Tibial artery (tissue), 4 donors: ENCODE measurements at regions not wholly inside any gene's neighbourhood (a gene's known extent, or its start where the extent isn't known, plus 50 kb on each side); places are given as distances from the start of the nearest gene placed in this dataset.
"Not testable (repeated sequence)": the region's sequence is repeated elsewhere in the genome, so short reads cannot be mapped to it uniquely, and the experiment has no call there.

Experiments used
- DNase-seq, 2 donors: peaks; one replicate each; pipeline ENCODE4 v3.0.0-alpha.2; 2019
- H3K27ac ChIP-seq, 2 donors: fragments of 200-600 bp; sonication (generic) in 1 of 2; 1 replicate in 1 of 2; 2 replicates in 1 of 2; pipeline ENCODE4 v1.5.1; 2018 to 2019; ENCODE audit warnings: mild to moderate bottlenecking in 1 of 2
- H3K27me3 ChIP-seq, 2 donors: fragments of 200-600 bp; sonication (generic) in 1 of 2; one replicate each; pipeline versions ENCODE4 v1.5.1 to v1.6.0; 2016 to 2019
- H3K36me3 ChIP-seq, 3 donors: fragments of 200-600 bp; sonication (generic) in 2 of 3; one replicate each; pipeline ENCODE4 v1.5.1; 2016 to 2019; ENCODE audit warnings: mild to moderate bottlenecking in 2 of 3
- H3K4me1 ChIP-seq, 4 donors: fragments of 200-600 bp; sonication (generic) in 2 of 4; 1 replicate in 3 of 4; 2 replicates in 1 of 4; pipeline ENCODE4 v1.5.1; 2016 to 2019
- H3K4me3 ChIP-seq, 2 donors: fragments of 200-600 bp; sonication (generic) in 1 of 2; 1 replicate in 1 of 2; 2 replicates in 1 of 2; pipeline ENCODE4 v1.5.1; 2018 to 2019; ENCODE audit warnings: mild to moderate bottlenecking in 2 of 2
- H3K9me3 ChIP-seq, 3 donors: fragments of 200-600 bp; sonication (generic) in 1 of 3; one replicate each; pipeline ENCODE4 v1.5.1; 2016 to 2019
- CTCF ChIP-seq, 2 experiments: fragments of 200-600 bp in 1 of 2; fragments of 450-650 bp in 1 of 2; IDR thresholded peaks; one replicate each; pipeline ENCODE4 v1.5.1; 2017 to 2019; ENCODE audit warnings: antibody characterized with exemption in 2 of 2, mild to moderate bottlenecking in 1 of 2, moderate library complexity in 1 of 2
- intact Hi-C: fragments of 100-400 bp; cut with DNase I; formaldehyde crosslinking; loops from one replicate; pipeline ENCODE4 v1.15.0; 2023; ENCODE audit warnings: low total_unique reads

GRCh38 chr17:22217135-22217534, 524.8 kb downstream of the KCNJ18 start:
- no peak for TF ChIP-seq CTCF (IDR thresholded peaks at IDR 0.05)
- no peaks in the 10 kb centered on the region for H3K9me3 ChIP-seq
- no peaks in the 10 kb centered on the region for H3K27me3 ChIP-seq
- H3K4me3 ChIP-seq: no peak overlapping the region
- DNase-seq: no peak
- no peak overlapping the region for H3K27ac ChIP-seq
- H3K36me3 ChIP-seq: no peaks in the 10 kb centered on the region
- no peaks in the 10 kb centered on the region for H3K4me1 ChIP-seq
- intact Hi-C loops: no loop called here

- Histone ChIP-seq H3K36me3 (no peaks in the 10 kb centered on the region), H3K27ac (no peak overlapping the region), H3K4me3 (no peak overlapping the region), H3K27me3 (no peaks in the 10 kb centered on the region), H3K9me3 (no peaks in the 10 kb centered on the region), H3K4me1 (no peaks in the 10 kb centered on the region)
- TF ChIP-seq CTCF (IDR thresholded peaks at IDR 0.05): no peak
- no peak for DNase-seq
- intact Hi-C loops: no loop called here
Observed at GRCh38 chr17:22221344-22221743, 529.0 kb downstream of the KCNJ18 start.

- DNase-seq, H3K36me3 ChIP-seq, H3K4me1 ChIP-seq, H3K27me3 ChIP-seq, intact Hi-C loops, H3K27ac ChIP-seq, H3K4me3 ChIP-seq, H3K9me3 ChIP-seq: not testable (repeated sequence)
Observed at GRCh38 chr17:22226477-22226876, 534.2 kb downstream of the KCNJ18 start.

GRCh38 chr17:22226932-22227331, 534.6 kb downstream of the KCNJ18 start:
- intact Hi-C loops, H3K27me3 ChIP-seq, H3K27ac ChIP-seq, H3K4me3 ChIP-seq, H3K36me3 ChIP-seq, DNase-seq, H3K9me3 ChIP-seq, H3K4me1 ChIP-seq: not testable (repeated sequence)

GRCh38 chr17:22227699-22228553, 535.6 kb downstream of the KCNJ18 start:
- intact Hi-C loops, H3K27me3 ChIP-seq, H3K27ac ChIP-seq, H3K36me3 ChIP-seq, H3K4me3 ChIP-seq, DNase-seq, H3K4me1 ChIP-seq, H3K9me3 ChIP-seq: not testable (repeated sequence)

- H3K27me3 ChIP-seq, H3K36me3 ChIP-seq, H3K4me3 ChIP-seq, H3K9me3 ChIP-seq, intact Hi-C loops, H3K27ac ChIP-seq, H3K4me1 ChIP-seq, DNase-seq: not testable (repeated sequence)
Observed at GRCh38 chr17:22229821-22230220, 537.5 kb downstream of the KCNJ18 start.

- TF ChIP-seq CTCF (IDR thresholded peaks at IDR 0.05): no peak
- DNase-seq: no peak
- Histone ChIP-seq H3K9me3 (no peaks in the 10 kb centered on the region), H3K27ac (no peak overlapping the region), H3K4me3 (no peak overlapping the region), H3K27me3 (no peaks in the 10 kb centered on the region), H3K36me3 (no peaks in the 10 kb centered on the region), H3K4me1 (no peaks in the 10 kb centered on the region)
- intact Hi-C loops: no loop called here
Observed at GRCh38 chr17:22233382-22233781, 541.1 kb downstream of the KCNJ18 start.

GRCh38 chr17:22242472-22242871, 550.1 kb downstream of the KCNJ18 start:
- DNase-seq: no peak
- Histone ChIP-seq H3K27me3 (no peaks in the 10 kb centered on the region), H3K9me3 (no peaks in the 10 kb centered on the region), H3K36me3 (no peaks in the 10 kb centered on the region), H3K4me1 (no peaks in the 10 kb centered on the region), H3K4me3 (no peak overlapping the region), H3K27ac (no peak overlapping the region)
- no peak for TF ChIP-seq CTCF (IDR thresholded peaks at IDR 0.05)
- intact Hi-C loops: no loop called here
